ENCODE measurements at regions not wholly inside any gene's neighbourhood (a gene's known extent, or its start where the extent isn't known, plus 50 kb on each side); places are given as distances from the start of the nearest gene placed in this dataset.

DNA sequence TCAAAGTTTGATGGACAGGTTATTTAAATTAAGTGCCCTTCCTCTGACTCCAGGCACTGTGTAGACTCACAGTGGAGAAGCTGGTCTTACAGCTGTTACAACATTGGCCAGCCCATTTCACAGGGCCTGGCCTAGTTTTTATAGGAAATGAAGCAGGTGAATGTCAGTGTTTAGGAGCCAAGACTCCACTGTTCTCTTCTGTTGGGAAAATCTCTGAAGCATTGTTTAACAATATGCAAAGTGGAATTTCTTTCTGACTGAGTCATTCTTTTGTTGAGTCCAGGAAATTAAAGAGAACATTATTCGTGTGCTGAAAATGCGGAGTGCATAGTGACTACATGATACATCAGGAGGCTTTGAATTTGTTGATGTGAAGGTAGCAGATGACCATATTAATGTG lies 64.7 kb downstream of the ARRDC4 start:
- in situ Hi-C loops (cut with HindIII; ENCODE audit: low sequenced_read_pairs): no loop called here
- no peak overlapping the region for H3K4me3 ChIP-seq (ENCODE audit: low read depth, low read length)
- TF ChIP-seq, protein P1, sequence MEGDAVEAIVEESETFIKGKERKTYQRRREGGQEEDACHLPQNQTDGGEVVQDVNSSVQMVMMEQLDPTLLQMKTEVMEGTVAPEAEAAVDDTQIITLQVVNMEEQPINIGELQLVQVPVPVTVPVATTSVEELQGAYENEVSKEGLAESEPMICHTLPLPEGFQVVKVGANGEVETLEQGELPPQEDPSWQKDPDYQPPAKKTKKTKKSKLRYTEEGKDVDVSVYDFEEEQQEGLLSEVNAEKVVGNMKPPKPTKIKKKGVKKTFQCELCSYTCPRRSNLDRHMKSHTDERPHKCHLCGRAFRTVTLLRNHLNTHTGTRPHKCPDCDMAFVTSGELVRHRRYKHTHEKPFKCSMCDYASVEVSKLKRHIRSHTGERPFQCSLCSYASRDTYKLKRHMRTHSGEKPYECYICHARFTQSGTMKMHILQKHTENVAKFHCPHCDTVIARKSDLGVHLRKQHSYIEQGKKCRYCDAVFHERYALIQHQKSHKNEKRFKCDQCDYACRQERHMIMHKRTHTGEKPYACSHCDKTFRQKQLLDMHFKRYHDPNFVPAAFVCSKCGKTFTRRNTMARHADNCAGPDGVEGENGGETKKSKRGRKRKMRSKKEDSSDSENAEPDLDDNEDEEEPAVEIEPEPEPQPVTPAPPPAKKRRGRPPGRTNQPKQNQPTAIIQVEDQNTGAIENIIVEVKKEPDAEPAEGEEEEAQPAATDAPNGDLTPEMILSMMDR (IDR thresholded peaks at IDR 0.05; ENCODE audit: low read depth, low read length, missing control alignments): no peak
- peak; percentile 55 for DNase-seq (ENCODE audit: low read depth)

DNA sequence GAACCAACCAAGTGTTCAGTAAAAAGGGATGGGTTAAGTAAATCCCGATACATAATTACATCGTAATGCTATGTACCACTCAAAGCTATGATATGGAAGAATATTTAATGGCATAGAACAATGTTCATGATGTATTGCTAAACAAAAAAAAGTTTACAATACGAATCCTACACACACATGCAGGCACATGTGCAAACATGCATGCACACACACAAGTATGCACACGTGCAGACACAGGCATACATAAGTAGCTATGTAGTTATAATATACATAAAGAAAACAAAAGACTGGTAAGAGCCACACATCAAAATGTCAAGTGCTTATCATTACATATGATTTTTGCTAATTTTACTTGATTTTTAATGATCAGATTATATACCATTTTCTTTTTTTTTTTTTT lies 74.2 kb downstream of the ARRDC4 start:
- DNase-seq (ENCODE audit: low read depth): no peak
- TF ChIP-seq, protein P1 (IDR thresholded peaks at IDR 0.05; ENCODE audit: low read depth, low read length, missing control alignments): no peak
- in situ Hi-C loops (cut with HindIII; ENCODE audit: low sequenced_read_pairs): no loop called here
- no peak overlapping the region for H3K4me3 ChIP-seq (ENCODE audit: low read depth, low read length)

DNA sequence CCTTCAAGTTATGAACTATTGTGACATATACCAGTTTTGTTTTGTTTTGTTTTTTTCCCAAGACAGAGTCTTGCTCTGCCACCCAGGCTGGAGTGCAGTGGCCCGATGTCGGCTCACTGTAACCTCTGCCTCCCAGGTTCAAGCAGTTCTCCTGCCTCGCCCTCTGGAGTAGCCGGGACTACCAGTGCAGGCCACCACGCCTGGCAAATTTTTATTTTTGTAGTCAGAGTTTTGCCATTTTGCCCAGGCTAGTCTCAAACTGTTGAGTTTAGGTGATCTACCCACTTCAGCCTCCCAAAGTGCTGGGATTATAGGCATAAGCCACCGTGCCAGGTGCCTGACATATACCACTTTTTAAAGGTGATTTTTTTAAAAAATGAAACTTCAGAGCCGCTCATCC lies 74.6 kb downstream of the ARRDC4 start:
- in situ Hi-C loops (cut with HindIII; ENCODE audit: low sequenced_read_pairs): no loop called here
- no peak overlapping the region for H3K4me3 ChIP-seq (ENCODE audit: low read depth, low read length)

DNA sequence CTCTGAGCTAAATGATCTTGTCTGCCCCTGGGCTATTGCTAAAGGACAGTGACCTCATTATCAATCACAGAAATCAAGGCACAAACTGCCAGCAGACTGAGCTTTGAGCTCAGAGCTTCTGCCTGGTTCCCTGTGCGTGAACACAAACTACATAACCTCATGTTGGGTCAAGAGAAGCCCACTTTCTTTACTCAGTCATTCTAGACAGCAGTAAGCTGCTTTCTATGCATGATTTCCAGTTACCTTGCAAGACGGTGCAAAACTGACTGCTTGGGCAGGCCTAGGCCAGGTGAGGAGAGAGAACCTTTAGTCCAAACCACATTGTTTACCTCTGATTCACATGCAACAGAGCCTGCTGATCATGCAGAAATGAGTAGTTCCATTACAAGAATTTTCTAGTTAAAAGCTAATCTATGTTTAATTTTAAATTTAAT lies 75.1 kb downstream of the ARRDC4 start:
- TF ChIP-seq, protein P1 (IDR thresholded peaks at IDR 0.05; ENCODE audit: low read depth, low read length, missing control alignments): no peak

More for the DNA sequence above, 74.6 kb downstream of the ARRDC4 start:
- TF ChIP-seq, protein P1 (IDR thresholded peaks at IDR 0.05; ENCODE audit: low read depth, low read length, missing control alignments): no peak
- no peak for DNase-seq (ENCODE audit: low read depth)

DNA sequence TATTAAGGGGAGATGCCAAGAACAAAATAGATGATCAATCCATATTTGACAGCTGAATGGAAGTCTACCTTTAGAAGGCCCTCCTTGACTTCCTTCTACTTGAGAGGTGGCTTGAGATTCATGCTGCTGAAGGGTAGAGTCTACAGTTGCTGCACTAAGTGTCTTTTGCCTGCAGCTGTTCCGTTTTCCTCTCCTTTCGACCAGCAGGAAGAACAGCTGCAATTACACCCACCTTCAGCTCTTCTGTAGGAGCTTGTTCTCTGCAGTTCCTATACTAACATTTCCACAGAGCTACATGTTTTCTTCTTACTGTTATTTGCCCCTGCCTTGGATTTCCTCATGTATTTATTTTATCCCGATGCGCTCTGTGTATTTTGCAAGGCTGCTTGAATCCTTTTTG lies 79.1 kb downstream of the ARRDC4 start:
- TF ChIP-seq, protein P1 (IDR thresholded peaks at IDR 0.05; ENCODE audit: low read depth, low read length, missing control alignments): no peak
- H3K4me3 ChIP-seq (ENCODE audit: low read depth, low read length): no peak overlapping the region
- DNase-seq (ENCODE audit: low read depth): no peak
- in situ Hi-C loops (cut with HindIII; ENCODE audit: low sequenced_read_pairs): no loop called here

More for the DNA sequence above, 75.1 kb downstream of the ARRDC4 start:
- H3K4me3 ChIP-seq (ENCODE audit: low read depth, low read length): no peak overlapping the region
- in situ Hi-C loops (cut with HindIII; ENCODE audit: low sequenced_read_pairs): no loop called here
- DNase-seq (ENCODE audit: low read depth): no peak

DNA sequence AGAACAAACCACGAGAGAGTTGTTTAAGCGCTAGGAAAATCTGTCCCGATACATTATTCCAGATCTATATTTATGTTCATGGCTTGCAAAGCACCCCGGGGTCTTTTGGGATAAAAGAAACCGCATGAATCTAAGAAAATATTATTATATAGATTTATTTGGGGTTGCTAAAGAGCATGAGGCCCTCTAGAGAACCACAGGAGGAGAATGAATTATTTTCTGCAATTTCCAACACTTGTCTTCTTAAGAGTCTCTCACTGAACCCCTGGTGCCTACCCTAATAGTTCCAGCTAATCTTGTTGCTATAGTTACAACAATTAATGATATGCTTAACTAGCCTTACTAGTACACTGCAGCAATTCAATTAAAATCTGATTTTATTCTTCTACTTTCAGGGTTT lies 79.6 kb downstream of the ARRDC4 start:
- in situ Hi-C loops (cut with HindIII; ENCODE audit: low sequenced_read_pairs): no loop called here
- no peak overlapping the region for H3K4me3 ChIP-seq (ENCODE audit: low read depth, low read length)
- DNase-seq (ENCODE audit: low read depth): no peak
- TF ChIP-seq, protein P1 (IDR thresholded peaks at IDR 0.05; ENCODE audit: low read depth, low read length, missing control alignments): no peak
